ENCODE measurements at regions not wholly inside any gene's neighbourhood (a gene's known extent, or its start where the extent isn't known, plus 50 kb on each side); places are given as distances from the start of the nearest gene placed in this dataset.

DNA sequence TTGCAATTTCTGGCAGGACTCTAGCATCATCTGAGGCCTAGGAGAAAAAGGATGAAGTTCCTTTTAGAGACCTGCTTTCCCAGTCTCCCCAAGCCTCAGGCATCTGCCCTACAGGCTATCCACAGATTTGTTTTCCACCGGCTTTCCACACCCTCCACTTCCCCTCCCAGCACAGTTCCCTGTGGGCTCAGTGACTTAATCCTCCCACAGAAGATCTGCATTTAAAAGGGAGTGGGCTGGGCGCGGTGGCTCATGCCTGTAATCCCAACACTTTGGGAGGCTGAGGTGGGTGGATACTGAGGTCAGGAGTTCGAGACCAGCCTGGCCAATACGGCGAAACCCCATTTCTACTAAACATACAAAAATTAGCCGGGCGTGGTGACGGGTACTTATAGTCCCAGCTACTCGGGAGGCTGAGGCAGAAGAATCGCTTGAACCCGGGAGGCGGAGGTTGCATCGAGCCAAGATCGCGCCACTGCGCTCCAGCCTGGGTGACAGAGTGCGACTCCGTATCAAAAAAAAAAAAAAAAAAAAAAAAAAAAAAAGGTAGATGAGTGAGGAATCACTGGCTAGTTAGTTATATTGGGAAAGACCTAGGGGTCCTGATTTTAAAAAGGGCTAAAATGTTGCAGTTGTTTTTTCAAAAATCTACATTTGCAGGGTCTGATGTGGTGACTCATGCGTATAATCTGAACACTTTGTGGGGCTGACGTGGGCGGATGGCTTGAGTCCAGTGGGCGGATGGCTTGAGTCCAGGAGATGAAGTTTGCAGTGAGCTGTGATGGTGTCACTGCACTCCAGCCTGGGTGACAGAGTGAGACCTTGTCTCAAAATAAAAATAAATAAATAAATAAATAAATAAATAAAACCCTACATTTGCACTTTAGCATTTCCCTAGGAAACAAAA, 119.5 kb downstream of the BAMBI start:
- no peak for TF ChIP-seq CTCF (conservative IDR thresholded peaks at IDR 0.05)
- TF ChIP-seq ZFX (IDR thresholded peaks at IDR 0.05): no peak
